ENCODE measurements at regions not wholly inside any gene's neighbourhood (a gene's known extent, or its start where the extent isn't known, plus 50 kb on each side); places are given as distances from the start of the nearest gene placed in this dataset.

DNA sequence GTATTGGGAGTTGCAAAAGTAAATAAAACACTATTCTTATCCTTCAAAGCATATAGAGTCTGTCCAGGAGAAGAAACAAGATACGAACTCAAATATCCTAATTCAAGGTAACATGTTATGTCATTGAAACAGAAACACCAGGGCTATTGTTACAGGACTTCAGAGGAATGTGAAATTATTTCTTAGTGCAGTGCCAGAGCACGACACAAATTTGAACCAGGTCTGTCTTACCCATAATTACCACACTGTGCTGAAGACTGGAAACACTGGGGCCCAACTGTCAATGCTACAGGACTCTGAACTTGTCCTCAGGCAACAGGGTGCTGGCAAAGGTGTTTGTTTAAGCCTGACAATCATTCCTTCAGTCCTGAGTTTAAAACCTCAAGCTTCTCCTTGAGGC is 633.6 kb upstream of the UBE2E2 start:
- no peak for TF ChIP-seq CTCF (IDR thresholded peaks at IDR 0.05; ENCODE audit: low read depth, low read length)

DNA sequence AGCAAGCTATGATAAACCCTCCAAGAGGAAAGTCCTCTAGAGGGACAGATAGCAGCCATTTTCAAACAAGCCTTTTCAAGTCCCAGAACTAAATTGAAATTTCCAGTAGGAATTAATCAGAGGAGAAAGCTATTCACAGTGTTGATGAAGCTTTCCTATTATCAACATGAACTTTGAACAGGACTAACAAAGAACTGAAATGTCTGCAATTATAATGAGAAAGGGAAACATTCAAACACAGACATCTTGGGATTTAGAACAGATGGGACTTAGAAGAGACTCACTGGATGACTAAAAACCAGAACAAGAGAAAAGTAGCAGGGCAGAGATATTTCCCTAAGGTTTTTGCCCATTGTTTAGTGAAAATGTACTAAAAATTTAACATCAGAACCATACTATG is 622.1 kb upstream of the UBE2E2 start:
- TF ChIP-seq CTCF (IDR thresholded peaks at IDR 0.05; ENCODE audit: low read depth, low read length), result no peak
- no peak overlapping the region for H3K4me3 ChIP-seq (ENCODE audit: low read depth, low read length)

More for the DNA sequence above, 633.6 kb upstream of the UBE2E2 start:
- H3K4me3 ChIP-seq (ENCODE audit: low read depth, low read length), result no peak overlapping the region

DNA sequence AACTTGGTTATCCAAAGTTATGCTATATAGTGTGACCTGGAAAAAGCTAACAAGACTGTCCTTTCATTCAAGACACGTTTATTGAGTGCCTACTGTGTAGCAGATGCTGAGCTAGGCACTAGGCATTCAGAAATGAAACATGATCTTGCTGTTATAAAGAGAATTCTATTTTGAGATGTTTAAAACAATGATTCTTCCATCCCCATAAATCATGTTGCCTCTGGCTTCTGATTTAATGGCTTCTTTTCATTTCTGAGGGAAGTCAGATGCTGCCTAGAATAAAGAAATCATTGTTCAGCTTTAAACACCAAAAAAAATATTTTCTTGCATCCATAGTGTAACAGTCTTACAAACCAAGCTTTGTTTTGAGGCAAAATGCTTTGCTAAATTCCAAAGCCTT is 620.9 kb upstream of the UBE2E2 start:
- no peak overlapping the region for H3K4me3 ChIP-seq (ENCODE audit: low read depth, low read length)

GRCh38 chr3:22585504-22585903 is 617.6 kb upstream of the UBE2E2 start:
- H3K4me3 ChIP-seq (ENCODE audit: low read depth, low read length), result no peak overlapping the region
- no peak for TF ChIP-seq CTCF (IDR thresholded peaks at IDR 0.05; ENCODE audit: low read depth, low read length)

More for the DNA sequence above, 620.9 kb upstream of the UBE2E2 start:
- TF ChIP-seq CTCF (IDR thresholded peaks at IDR 0.05; ENCODE audit: low read depth, low read length), result no peak

DNA sequence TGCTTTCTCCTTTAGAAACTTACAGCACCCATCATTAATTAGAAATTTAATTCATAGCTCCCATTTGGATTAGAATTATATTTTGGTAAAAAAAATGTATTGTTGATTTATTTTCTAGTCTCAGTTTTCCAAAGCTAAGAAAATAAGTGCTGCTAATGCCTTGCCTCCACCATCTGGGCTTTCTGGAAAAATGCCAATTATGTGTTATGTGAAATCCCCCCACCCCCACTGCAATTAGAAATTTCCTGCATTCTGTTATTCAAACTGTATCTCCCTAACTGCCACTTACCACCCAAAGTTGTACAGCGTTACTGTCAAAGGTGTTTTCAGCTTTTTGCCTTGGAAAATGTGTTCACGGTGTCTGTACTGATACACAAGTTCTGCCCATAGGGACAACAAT is 617.2 kb upstream of the UBE2E2 start:
- no peak overlapping the region for H3K4me3 ChIP-seq (ENCODE audit: low read depth, low read length)
- no peak for TF ChIP-seq CTCF (IDR thresholded peaks at IDR 0.05; ENCODE audit: low read depth, low read length)

- no peak overlapping the region for H3K4me3 ChIP-seq (ENCODE audit: low read depth, low read length)
- no peak for TF ChIP-seq CTCF (IDR thresholded peaks at IDR 0.05; ENCODE audit: low read depth, low read length)
These were observed 615.7 kb upstream of the UBE2E2 start for GRCh38 chr3:22587446-22587845.

GRCh38 chr3:22593638-22594037 is 609.5 kb upstream of the UBE2E2 start:
- no peak overlapping the region for H3K4me3 ChIP-seq (ENCODE audit: low read depth, low read length)
- no peak for TF ChIP-seq CTCF (IDR thresholded peaks at IDR 0.05; ENCODE audit: low read depth, low read length)

Data from WI38 (cell line).